ENCODE measurements at regions not wholly inside any gene's neighbourhood (a gene's known extent, or its start where the extent isn't known, plus 50 kb on each side); places are given as distances from the start of the nearest gene placed in this dataset.
A peak's percentile ranks its signal among the peaks of the same experiment; 100 is the strongest.
"Not testable (repeated sequence)": the region's sequence is repeated elsewhere in the genome, so short reads cannot be mapped to it uniquely, and the experiment has no call there.

GRCh38 chrX:2561456-2561855 lies 60.7 kb upstream of the DHRSX start:
- DNase-seq, result no peak

- DNase-seq, result no peak
Observed at GRCh38 chrX:2559124-2559523, 58.3 kb upstream of the DHRSX start.

GRCh38 chrX:2554891-2555290 lies 54.1 kb upstream of the DHRSX start:
- no peak for DNase-seq

- DNase-seq, result not testable (repeated sequence)
Observed at GRCh38 chrX:2554066-2554465, 53.3 kb upstream of the DHRSX start.

- DNase-seq, result no peak
Observed at GRCh38 chrX:2552621-2553201, 51.9 kb upstream of the DHRSX start.

- peak; percentile 44 for DNase-seq
Observed at GRCh38 chrX:2550328-2551020, 49.7 kb upstream of the DHRSX start.
